AG04449 (cell line): ENCODE measurements at regions not wholly inside any gene's neighbourhood (a gene's known extent, or its start where the extent isn't known, plus 50 kb on each side); places are given as distances from the start of the nearest gene placed in this dataset.
A peak's percentile ranks its signal among the peaks of the same experiment; 100 is the strongest.

Experiments
- CTCF ChIA-PET: fragments of 350-600 bp; formaldehyde crosslinking; extraction: SDS; loops from one replicate; lab custom pipeline; 2021; ENCODE audit warnings: antibody characterized with exemption; lab: Yijun Ruan, JAX
- POLR2A ChIA-PET: fragments of 400-600, 350-600 bp; formaldehyde crosslinking; extraction: SDS; loops from one replicate; lab custom pipeline; 2020; ENCODE audit warnings: antibody characterized with exemption, inconsistent platforms; lab: Yijun Ruan, JAX
- DNase-seq: peaks from one replicate; pipeline ENCODE4 v3.0.0-alpha.2; 2010; ENCODE audit warnings: low read depth, low spot score
- H3K4me3 ChIP-seq: 2 replicates; pipeline ENCODE4 v1.5.1; 2011; ENCODE audit warnings: low read depth, mild to moderate bottlenecking, control low read depth, low read length
- TF ChIP-seq, protein P1 (sequence below): IDR thresholded peaks from one replicate; pipeline ENCODE4 v1.5.1; 2011; ENCODE audit warnings: mild to moderate bottlenecking, moderate library complexity, low read length, control low read depth, inconsistent platforms; ENCODE audit not compliant: insufficient read depth; ENCODE audit errors: missing control alignments

DNA sequence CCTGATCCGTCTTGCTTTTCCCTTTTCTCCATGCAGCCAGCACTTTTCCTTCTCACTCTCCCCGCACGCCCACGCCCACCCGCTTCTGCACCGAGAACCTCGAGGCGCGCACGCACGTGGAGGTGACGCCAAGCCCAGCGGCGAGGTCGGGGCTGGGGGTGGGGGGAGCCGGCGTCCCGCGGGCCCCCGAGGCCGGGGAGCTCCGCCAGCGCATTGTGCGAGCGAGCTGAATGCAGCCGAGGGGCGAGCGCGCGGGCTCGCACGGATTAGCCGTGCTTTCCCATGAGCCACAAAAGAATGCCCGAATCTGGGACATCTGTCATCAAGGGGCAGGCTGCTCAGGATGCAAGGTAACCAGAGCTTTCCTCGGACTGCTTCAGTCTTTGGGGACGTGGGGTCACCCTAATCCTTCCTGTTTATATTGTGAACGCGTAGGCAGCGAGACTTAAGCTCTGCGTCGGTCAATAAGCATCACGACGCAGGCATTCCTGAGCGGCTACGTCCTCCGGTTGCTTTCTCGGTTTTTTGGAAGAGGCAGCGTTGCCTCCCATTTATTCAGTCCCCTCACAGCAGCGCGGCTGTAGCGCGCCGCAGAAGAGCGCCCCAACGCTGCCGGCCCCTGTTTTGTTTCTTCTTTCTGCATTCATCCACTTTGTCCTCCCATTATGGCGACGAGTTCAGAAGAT lies 67.3 kb upstream of the AKT3 start:
- ChIA-PET POLR2A (interaction anchor here (0.6 to 1.1 kb wide), 4 partner anchors 10 to 402 kb away, joined by 3 to 4 read pairs (median 4); no protein-coding TSS in a partner anchor), CTCF (interaction anchor here (0.5 to 1.1 kb wide), 2 partner anchors 11 to 48 kb away, joined by 3 to 4 read pairs; no protein-coding TSS in a partner anchor)
- peak overlapping the region; percentile 57 for H3K4me3 ChIP-seq
- TF ChIP-seq, protein P1, sequence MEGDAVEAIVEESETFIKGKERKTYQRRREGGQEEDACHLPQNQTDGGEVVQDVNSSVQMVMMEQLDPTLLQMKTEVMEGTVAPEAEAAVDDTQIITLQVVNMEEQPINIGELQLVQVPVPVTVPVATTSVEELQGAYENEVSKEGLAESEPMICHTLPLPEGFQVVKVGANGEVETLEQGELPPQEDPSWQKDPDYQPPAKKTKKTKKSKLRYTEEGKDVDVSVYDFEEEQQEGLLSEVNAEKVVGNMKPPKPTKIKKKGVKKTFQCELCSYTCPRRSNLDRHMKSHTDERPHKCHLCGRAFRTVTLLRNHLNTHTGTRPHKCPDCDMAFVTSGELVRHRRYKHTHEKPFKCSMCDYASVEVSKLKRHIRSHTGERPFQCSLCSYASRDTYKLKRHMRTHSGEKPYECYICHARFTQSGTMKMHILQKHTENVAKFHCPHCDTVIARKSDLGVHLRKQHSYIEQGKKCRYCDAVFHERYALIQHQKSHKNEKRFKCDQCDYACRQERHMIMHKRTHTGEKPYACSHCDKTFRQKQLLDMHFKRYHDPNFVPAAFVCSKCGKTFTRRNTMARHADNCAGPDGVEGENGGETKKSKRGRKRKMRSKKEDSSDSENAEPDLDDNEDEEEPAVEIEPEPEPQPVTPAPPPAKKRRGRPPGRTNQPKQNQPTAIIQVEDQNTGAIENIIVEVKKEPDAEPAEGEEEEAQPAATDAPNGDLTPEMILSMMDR, result peak; percentile 6
- DNase-seq, result peak; percentile 38

DNA sequence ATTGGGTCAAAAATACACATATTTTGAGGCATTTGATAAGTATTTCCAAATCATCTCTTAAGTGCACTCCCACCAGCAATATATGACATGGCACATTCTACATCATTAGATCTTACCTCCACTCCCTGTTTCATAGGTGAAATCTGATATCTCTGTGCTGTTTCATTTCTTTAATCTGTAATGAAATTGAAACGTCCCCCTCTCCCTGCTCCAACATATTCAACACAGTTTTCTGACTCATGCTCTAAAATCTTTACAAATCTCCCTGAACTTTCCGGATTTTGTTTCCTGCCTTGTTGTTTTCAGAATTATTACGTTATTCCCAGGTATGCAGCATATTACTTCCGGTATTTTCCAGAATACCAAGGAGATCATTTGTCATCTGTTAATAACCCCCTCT lies 66.1 kb upstream of the AKT3 start:
- TF ChIP-seq, protein P1, result no peak
- ChIA-PET POLR2A (no interaction called here), CTCF (no interaction called here)
- H3K4me3 ChIP-seq, result no peak overlapping the region
- no peak for DNase-seq

DNA sequence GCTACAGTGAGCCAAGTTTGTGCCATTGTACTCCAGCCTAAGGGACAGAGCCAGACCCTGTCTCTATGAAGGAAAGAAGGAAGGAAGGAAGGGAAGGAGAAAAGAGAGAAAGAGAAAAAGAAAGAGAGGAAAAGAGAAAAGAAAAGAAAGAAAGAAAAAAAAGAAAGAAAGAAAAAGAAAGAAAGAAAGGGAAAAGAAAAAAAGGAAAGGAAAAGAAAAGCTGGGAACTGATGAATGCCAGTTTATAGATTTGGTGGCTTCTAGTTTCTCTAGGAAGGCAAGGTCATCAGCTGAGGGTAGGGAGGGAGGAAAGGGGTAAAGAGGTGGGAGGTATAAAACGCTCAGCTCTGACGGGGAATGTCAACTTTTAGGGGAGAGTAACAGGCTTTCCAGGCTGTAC lies 62.3 kb upstream of the AKT3 start:
- POLR2A ChIA-PET, result no interaction called here

DNA sequence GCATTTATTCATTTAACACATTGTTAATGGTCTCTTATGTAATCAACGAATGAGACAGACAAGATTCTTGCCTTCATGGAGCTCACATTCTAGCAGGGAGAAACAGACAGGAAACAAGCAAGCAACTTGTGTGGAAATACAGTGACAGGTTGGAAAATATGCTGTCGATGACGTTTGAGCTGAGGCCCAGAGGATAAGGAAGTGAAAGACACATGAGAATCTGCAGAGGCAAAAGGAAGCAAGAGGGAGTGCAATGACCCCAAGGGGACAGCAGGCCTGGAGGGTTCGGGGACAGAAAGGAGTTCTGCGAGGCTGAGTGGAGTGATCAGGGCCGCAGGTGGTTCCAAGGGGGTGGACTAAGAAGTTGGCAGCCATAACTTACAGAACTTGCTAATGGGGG lies 60.6 kb upstream of the AKT3 start:
- no peak for DNase-seq
- ChIA-PET CTCF (no interaction called here), POLR2A (no interaction called here)
- H3K4me3 ChIP-seq, result no peak overlapping the region
- TF ChIP-seq, protein P1, result no peak

More for the DNA sequence above, 62.3 kb upstream of the AKT3 start:
- DNase-seq, result no peak
- TF ChIP-seq, protein P1, result no peak
- no peak overlapping the region for H3K4me3 ChIP-seq
- CTCF ChIA-PET, result no interaction called here

DNA sequence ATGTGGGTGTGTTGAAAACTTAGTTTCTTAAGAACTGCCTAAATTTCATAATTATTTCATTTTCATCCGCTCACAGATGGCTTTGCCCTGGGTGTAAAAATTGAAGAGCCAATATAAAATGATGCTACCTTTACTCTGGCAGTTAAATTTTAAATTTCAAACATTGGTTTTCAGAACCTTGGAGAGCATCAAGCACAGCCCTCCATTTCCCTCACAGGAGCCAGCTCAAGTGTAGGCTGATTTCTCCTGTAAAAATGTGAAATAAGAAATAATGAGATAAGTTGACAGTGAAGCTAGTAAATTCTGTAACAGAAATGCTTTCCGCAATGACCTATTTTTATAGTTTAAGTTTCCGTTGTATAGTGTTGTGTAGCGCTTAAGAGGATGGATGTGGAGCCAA lies 53.9 kb upstream of the AKT3 start:
- CTCF ChIA-PET, result no interaction called here
- no peak overlapping the region for H3K4me3 ChIP-seq
- POLR2A ChIA-PET, result interaction anchor here (0.8 to 1.2 kb wide), 2 partner anchors 14 to 23 kb away, joined by 3 read pairs; no protein-coding TSS in a partner anchor
- no peak for DNase-seq
- TF ChIP-seq, protein P1, result no peak

DNA sequence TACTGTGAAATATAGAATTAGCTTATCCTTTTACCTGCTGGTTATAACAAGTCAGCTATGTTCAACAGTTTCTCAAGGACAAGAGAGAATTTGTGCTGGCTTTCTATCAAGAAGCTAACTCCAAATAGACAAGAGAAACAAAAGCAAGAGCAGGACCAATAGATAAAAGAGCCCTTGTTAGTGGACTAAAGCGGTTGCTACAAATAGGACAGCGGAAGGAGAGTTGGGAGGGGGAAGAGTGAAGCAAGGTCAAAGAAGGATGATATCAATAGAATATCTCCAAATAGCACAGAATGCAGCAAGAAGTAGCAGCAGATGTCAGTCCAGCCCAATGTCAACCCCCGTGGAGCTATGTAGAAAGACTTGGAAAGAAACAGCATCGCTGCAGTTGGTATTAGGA lies 53.0 kb upstream of the AKT3 start:
- DNase-seq, result no peak
- no peak overlapping the region for H3K4me3 ChIP-seq
- ChIA-PET POLR2A (no interaction called here), CTCF (interaction anchor here (1.5 kb wide), 1 partner anchor 12 kb away, joined by 4 read pairs; no protein-coding TSS in a partner anchor)
- TF ChIP-seq, protein P1, result no peak
